Skeletal muscle tissue (tissue), 3 donors: ENCODE measurements at regions not wholly inside any gene's neighbourhood (a gene's known extent, or its start where the extent isn't known, plus 50 kb on each side); places are given as distances from the start of the nearest gene placed in this dataset.
A peak's percentile ranks its signal among the peaks of the same experiment; 100 is the strongest.

Experiments used
- H3K27ac ChIP-seq: one replicate; pipeline ENCODE4 v1.7.0; 2013; ENCODE audit warnings: mild to moderate bottlenecking, low read depth, low read length, inconsistent platforms
- H3K27me3 ChIP-seq, 3 donors: one replicate each; pipeline ENCODE4 v1.7.0; 2013; ENCODE audit warnings: low read length in 3 of 3; ENCODE audit not compliant: control insufficient read depth in 3 of 3, insufficient read depth in 3 of 3
- H3K36me3 ChIP-seq, 3 donors: one replicate each; pipeline ENCODE4 v1.7.0; 2013; ENCODE audit warnings: low read length in 3 of 3; ENCODE audit not compliant: control insufficient read depth in 3 of 3, insufficient read depth in 3 of 3
- H3K4me1 ChIP-seq, 3 donors: one replicate each; pipeline ENCODE4 v1.7.0; 2013; ENCODE audit warnings: low read length in 3 of 3, mild to moderate bottlenecking in 3 of 3; ENCODE audit not compliant: control insufficient read depth in 3 of 3, insufficient read depth in 3 of 3
- H3K4me3 ChIP-seq, 3 donors: one replicate each; pipeline ENCODE4 v1.7.0; 2013; ENCODE audit warnings: low read length in 3 of 3
- H3K9ac ChIP-seq, 3 donors: one replicate each; pipeline ENCODE4 v1.7.0; 2013; ENCODE audit warnings: low read length in 3 of 3, mild to moderate bottlenecking in 3 of 3, moderate library complexity in 2 of 3, low read depth in 1 of 3
- H3K9me3 ChIP-seq, 3 donors: one replicate each; pipeline ENCODE4 v1.7.0; 2013; ENCODE audit warnings: low read length in 3 of 3; ENCODE audit not compliant: control insufficient read depth in 3 of 3
- donor health status: Osteomylitis.

- Histone ChIP-seq H3K4me1 (peaks cover 0 to 4% (median 0%) of the 10 kb centered on the region in 3 donors), H3K27ac (no peak overlapping the region), H3K9me3 (no peaks in the 10 kb centered on the region), H3K27me3 (no peaks in the 10 kb centered on the region), H3K4me3 (no peak overlapping the region), H3K9ac (no peak overlapping the region), H3K36me3 (no peaks in the 10 kb centered on the region)
These were observed 237.6 kb upstream of the ZNF462 start for GRCh38 chr9:106625259-106625789.

- H3K9ac ChIP-seq = no peak overlapping the region
- no peaks in the 10 kb centered on the region for H3K9me3 ChIP-seq
- H3K4me3 ChIP-seq = no peak overlapping the region
- no peaks in the 10 kb centered on the region for H3K27me3 ChIP-seq
- peaks cover 0 to 3% (median 0%) of the 10 kb centered on the region in 3 donors for H3K4me1 ChIP-seq
- no peaks in the 10 kb centered on the region for H3K36me3 ChIP-seq
- no peak overlapping the region for H3K27ac ChIP-seq
These were observed 236.0 kb upstream of the ZNF462 start for GRCh38 chr9:106626936-106627335.

- no peak overlapping the region for H3K27ac ChIP-seq
These were observed 230.3 kb upstream of the ZNF462 start for GRCh38 chr9:106632621-106633020.

GRCh38 chr9:106634183-106634582 is 228.8 kb upstream of the ZNF462 start:
- Histone ChIP-seq H3K27ac (no peak overlapping the region), H3K9ac (no peak overlapping the region), H3K4me3 (no peak overlapping the region), H3K36me3 (no peaks in the 10 kb centered on the region), H3K4me1 (peaks cover 0 to 7% (median 0%) of the 10 kb centered on the region in 3 donors), H3K9me3 (peaks cover 0 to 3% (median 0%) of the 10 kb centered on the region in 3 donors), H3K27me3 (no peaks in the 10 kb centered on the region)

More at GRCh38 chr9:106632621-106633020, 230.3 kb upstream of the ZNF462 start:
- H3K36me3 ChIP-seq = no peaks in the 10 kb centered on the region
- no peak overlapping the region for H3K9ac ChIP-seq
- no peak overlapping the region for H3K4me3 ChIP-seq
- H3K9me3 ChIP-seq = peaks cover 0 to 3% (median 0%) of the 10 kb centered on the region in 3 donors
- peaks cover 0 to 2% (median 0%) of the 10 kb centered on the region in 3 donors for H3K4me1 ChIP-seq
- H3K27me3 ChIP-seq = no peaks in the 10 kb centered on the region

- H3K9ac ChIP-seq = no peak overlapping the region
- no peak overlapping the region for H3K4me3 ChIP-seq
- no peaks in the 10 kb centered on the region for H3K27me3 ChIP-seq
- H3K27ac ChIP-seq = no peak overlapping the region
- H3K4me1 ChIP-seq = peaks cover 0 to 7% (median 0%) of the 10 kb centered on the region in 3 donors
- peaks cover 0 to 3% (median 0%) of the 10 kb centered on the region in 3 donors for H3K9me3 ChIP-seq
- H3K36me3 ChIP-seq = no peaks in the 10 kb centered on the region
These were observed 228.3 kb upstream of the ZNF462 start for GRCh38 chr9:106634641-106635040.

- Histone ChIP-seq H3K9ac (peak overlapping the region in 1 of 3 donors; percentile 2), H3K4me3 (no peak overlapping the region), H3K9me3 (peaks cover 0 to 3% (median 0%) of the 10 kb centered on the region in 3 donors), H3K27me3 (no peaks in the 10 kb centered on the region), H3K4me1 (peaks cover 0 to 7% (median 0%) of the 10 kb centered on the region in 3 donors), H3K27ac (no peak overlapping the region), H3K36me3 (no peaks in the 10 kb centered on the region)
These were observed 225.5 kb upstream of the ZNF462 start for GRCh38 chr9:106637486-106637885.

GRCh38 chr9:106639873-106640568 is 222.9 kb upstream of the ZNF462 start:
- Histone ChIP-seq H3K27me3 (no peaks in the 10 kb centered on the region), H3K9ac (no peak overlapping the region), H3K9me3 (peaks cover 0 to 3% (median 0%) of the 10 kb centered on the region in 3 donors), H3K4me1 (peaks cover 0 to 7% (median 0%) of the 10 kb centered on the region in 3 donors), H3K36me3 (no peaks in the 10 kb centered on the region), H3K27ac (no peak overlapping the region), H3K4me3 (no peak overlapping the region)

GRCh38 chr9:106643211-106643930 is 219.6 kb upstream of the ZNF462 start:
- Histone ChIP-seq H3K4me1 (no peaks in the 10 kb centered on the region), H3K36me3 (no peaks in the 10 kb centered on the region), H3K4me3 (no peak overlapping the region), H3K9ac (no peak overlapping the region), H3K27ac (no peak overlapping the region), H3K27me3 (no peaks in the 10 kb centered on the region), H3K9me3 (no peaks in the 10 kb centered on the region)

GRCh38 chr9:106644661-106645060 is 218.3 kb upstream of the ZNF462 start:
- H3K27ac ChIP-seq = no peak overlapping the region
- H3K4me3 ChIP-seq = no peak overlapping the region
- no peaks in the 10 kb centered on the region for H3K9me3 ChIP-seq

GRCh38 chr9:106648799-106649198 is 214.2 kb upstream of the ZNF462 start:
- Histone ChIP-seq H3K36me3 (no peaks in the 10 kb centered on the region), H3K27ac (no peak overlapping the region), H3K27me3 (no peaks in the 10 kb centered on the region), H3K9me3 (no peaks in the 10 kb centered on the region), H3K4me1 (no peaks in the 10 kb centered on the region), H3K9ac (no peak overlapping the region), H3K4me3 (no peak overlapping the region)

More at GRCh38 chr9:106644661-106645060, 218.3 kb upstream of the ZNF462 start:
- Histone ChIP-seq H3K9ac (no peak overlapping the region), H3K4me1 (no peaks in the 10 kb centered on the region), H3K27me3 (no peaks in the 10 kb centered on the region), H3K36me3 (no peaks in the 10 kb centered on the region)
